Medulla oblongata (tissue), 1 donor: ENCODE measurements at regions not wholly inside any gene's neighbourhood (a gene's known extent, or its start where the extent isn't known, plus 50 kb on each side); places are given as distances from the start of the nearest gene placed in this dataset.
"Not testable (repeated sequence)": the region's sequence is repeated elsewhere in the genome, so short reads cannot be mapped to it uniquely, and the experiment has no call there.

Experiments
- DNase-seq: peaks from one replicate; pipeline ENCODE4 v3.0.0-alpha.2; 2015; ENCODE audit errors: extremely low spot score

DNA sequence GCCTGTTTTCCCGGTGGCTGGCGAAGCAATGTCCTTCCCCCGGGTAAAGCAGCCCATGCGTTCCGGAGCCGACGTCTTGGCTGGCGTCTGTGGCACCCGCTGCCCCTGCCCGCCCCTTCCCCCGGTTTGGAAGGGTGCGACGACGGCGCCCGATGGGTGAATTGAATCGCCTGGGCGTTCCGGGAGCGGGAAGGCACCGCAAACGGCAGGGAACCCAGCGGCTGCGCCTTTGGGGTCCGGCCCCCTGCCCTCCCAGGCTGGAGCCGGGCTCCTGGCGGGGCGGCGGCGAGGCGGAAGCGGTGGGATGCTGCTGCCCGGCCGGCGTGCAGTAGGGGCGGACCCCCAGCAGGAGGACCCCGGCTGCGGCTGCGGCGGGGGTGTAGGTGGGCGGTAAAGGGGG is 123.6 kb upstream of the RHOU start:
- DNase-seq, result not testable (repeated sequence)

DNA sequence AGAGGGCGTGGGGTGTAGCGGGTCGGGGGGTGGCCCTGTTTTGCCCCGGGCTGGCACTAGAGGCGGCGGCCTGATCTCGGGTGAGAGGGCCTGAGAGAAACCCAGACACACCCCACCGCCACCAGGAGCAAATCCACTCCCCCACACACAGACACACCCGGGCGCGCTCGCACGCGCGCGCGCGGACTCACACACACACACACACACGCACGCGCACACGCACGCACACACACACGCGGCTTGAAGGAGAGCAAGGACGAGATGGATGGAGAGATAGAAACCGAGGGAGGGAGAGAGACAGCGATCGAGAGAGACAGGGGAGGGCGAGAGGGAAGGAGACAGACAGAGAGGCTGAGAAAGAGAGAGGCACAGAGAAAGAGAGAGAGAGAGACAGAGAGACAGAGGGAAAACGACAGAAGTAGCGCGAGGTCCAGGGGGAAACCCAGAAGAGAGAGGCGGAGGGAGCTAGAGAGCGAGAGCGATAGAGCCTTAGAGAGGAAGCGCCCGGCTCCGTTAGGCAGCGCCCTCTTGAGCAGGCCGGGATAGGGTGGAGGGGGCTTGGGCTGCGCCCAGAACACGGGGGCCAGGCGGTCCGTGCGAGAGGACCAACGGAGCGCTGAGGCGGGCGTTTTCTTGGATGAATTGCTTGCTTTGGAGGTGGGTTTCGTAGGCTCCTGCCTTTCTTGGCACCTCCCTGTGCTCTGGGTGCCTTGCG is 113.1 kb upstream of the RHOU start:
- not testable (repeated sequence) for DNase-seq

DNA sequence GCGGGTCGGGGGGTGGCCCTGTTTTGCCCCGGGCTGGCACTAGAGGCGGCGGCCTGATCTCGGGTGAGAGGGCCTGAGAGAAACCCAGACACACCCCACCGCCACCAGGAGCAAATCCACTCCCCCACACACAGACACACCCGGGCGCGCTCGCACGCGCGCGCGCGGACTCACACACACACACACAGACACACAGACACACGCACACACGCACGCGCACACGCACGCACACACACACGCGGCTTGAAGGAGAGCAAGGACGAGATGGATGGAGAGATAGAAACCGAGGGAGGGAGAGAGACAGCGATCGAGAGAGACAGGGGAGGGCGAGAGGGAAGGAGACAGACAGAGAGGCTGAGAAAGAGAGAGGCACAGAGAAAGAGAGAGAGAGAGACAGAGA is 108.8 kb upstream of the RHOU start:
- DNase-seq, result not testable (repeated sequence)

DNA sequence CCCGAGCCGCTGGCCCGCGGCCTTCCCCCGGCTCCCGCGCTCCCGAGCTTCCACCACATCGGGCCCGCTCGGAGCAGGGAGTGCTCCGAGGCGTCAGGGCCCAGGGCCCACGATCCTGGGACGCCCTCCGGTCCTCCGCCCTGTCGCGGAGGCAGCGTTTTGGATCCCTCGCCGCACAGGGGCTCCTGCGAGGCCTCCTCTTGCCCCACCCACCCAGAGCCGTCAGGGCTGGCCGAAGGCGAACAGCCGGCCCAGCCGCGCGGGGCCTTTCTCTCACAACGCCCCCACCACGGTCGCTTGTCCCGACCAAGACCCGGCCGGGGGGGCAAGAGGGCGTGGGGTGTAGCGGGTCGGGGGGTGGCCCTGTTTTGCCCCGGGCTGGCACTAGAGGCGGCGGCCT is 102.4 kb upstream of the RHOU start:
- not testable (repeated sequence) for DNase-seq

DNA sequence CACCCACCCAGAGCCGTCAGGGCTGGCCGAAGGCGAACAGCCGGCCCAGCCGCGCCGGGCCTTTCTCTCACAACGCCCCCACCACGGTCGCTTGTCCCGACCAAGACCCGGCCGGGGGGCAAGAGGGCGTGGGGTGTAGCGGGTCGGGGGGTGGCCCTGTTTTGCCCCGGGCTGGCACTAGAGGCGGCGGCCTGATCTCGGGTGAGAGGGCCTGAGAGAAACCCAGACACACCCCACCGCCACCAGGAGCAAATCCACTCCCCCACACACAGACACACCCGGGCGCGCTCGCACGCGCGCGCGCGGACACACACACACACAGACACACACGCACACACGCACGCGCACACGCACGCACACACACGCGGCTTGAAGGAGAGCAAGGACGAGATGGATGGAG is 100.0 kb upstream of the RHOU start:
- DNase-seq, result not testable (repeated sequence)

DNA sequence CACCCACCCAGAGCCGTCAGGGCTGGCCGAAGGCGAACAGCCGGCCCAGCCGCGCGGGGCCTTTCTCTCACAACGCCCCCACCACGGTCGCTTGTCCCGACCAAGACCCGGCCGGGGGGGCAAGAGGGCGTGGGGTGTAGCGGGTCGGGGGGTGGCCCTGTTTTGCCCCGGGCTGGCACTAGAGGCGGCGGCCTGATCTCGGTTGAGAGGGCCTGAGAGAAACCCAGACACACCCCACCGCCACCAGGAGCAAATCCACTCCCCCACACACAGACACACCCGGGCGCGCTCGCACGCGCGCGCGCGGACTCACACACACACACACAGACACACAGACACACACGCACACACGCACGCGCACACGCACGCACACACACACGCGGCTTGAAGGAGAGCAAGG is 97.8 kb upstream of the RHOU start:
- not testable (repeated sequence) for DNase-seq

DNA sequence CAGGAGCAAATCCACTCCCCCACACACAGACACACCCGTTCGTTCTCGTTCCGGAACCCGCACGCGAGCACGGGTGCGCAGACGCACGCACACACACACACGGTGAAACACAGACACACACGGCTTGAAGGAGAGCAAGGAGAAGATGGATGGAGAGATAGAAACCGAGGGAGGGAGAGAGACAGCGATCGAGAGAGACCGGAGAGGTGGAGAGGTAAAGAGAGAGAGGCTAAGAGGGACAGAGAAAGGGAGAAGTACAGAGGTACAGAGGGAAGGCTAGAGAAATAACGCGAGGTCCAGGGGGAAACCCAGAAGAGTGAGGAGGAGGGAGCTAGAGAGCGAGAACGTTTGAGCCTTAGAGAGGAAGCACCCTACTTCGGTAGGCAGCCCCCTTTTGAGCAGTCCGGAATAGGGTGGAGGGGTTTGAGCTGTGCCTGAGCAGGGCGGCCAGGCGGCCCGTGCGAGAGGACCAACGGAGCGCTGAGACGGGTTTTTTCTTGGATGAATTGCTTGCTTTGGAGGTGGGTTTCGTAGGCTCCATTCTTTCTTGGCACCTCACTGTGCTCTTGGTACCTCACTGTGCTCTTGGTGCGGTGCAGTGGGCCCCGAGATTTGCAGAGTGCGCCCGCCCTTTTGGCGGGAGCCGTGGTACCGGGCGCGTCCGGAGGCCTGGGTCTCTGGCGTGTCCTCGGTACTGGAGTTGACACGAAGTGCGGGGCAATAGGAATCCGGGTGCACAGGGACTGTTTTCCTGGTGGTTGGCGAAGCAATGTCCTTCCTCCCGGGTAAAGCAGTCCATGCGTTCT is 88.4 kb upstream of the RHOU start:
- no peak for DNase-seq

DNA sequence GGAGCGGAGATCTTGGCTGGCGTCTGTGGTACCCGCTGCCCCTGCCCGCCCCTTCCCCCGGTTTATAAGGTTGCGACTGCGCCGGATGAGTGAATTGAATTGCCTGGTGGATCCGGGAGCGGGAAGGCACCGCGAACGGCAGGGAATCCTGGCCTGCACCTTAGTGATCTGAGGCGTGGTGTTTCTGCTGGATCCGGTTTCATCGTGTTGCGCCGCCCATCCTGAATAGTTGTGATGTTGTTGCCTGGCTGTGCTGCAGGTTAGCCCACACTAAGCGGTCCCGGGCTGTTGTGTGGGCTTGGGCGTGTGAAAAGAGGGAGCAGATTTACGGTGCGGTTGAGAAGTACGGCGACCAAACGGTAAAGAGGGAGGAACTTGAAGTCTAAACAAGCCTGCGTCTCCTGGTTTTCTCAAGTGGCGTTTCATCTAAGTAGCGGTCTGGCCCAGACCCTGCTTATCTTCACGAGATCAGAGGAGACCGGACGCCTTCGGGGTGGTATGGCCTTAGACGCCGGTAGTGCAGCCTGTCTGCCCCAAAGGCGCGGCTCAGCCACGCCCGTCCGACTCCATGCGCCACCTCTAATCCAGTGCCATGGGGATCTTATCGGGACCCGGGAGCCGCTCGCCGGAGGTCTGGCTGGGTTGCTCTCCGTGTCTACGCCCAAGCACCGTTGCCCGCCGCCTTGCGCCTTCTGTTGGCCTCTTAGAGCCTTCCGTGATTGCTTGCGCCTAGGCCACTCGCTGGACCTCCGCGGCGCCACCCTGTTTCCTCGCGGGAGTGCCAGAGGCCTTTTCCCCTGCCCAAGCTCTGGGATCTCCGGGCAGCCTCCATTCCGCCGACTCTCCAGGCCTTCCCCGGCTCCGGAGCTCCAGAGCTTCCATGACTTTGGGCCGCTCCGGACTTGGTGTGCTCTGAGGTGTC is 87.5 kb upstream of the RHOU start:
- no peak for DNase-seq

DNA sequence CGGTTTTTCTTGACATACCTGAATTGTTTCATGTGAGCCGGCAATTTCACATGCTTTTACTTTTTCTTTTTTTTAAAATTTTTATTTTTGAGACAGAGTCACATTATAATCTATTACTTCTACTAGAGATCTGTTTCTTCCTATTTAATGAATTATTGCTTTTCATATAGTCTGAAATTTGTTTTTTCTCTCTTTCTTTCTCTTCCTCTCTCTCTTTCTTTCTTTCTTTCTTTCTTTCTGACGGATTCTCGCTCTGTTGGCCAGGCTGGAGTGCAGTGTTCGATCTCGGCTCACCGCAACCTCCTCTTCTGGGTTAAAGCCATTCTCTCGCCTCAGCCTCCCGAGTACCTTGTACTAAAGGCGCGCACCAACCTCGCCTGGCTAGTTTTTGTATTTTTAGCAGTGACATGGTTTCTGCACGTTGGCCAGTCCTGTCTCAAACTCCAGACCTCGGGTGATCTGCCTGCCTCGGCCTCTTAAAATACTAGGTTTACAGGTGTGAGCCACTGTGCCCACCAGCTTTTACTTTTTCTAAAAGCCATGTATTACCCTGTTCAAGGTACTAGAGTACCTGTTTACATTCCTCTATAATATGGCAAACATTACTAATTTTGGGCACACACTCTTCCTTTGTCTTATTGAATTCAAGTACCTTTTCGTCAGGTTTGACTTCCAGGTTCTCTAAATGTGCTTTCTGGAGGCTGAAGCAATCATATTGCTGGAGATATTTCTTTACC is 86.5 kb upstream of the RHOU start:
- no peak for DNase-seq

DNA sequence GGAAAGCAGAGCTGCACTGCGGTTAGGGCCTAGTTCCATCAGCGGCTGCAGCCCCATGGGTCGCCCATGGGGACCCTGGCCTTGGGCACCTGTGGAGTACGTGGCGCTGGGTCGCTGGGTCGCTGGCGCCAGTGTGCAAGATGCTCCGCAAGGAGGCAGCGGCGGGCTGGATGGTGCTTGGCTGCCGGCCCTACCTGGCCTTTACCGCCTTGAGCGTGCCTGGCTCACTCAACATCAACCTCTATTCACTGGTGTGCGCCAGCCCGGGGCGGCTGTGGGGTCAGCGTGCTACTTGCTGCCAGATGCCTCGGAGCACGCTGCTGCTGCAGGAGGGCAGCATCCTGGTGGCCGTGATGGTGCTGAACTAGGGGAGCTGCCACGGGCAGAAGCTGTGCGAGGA is 85.1 kb upstream of the RHOU start:
- no peak for DNase-seq

DNA sequence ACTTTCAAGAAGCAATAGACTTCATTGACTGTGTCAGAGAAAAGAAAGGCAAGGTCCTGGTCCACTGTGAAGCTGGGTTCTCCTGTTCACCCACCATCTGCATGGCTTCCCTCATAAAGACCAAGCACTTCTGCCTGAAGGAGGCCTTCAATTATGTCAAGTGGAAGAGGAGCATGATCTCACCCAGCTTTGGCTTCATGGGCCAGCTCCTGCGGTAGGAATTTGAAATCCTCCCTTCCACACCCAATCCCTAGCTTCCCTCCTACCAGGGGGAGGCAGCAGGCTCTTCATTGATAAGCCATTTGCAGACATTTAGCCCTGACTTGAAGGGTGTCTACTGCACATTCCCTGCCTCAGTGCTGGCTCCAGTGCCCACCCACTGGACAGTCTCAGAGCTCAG is 84.3 kb upstream of the RHOU start:
- no peak for DNase-seq

DNA sequence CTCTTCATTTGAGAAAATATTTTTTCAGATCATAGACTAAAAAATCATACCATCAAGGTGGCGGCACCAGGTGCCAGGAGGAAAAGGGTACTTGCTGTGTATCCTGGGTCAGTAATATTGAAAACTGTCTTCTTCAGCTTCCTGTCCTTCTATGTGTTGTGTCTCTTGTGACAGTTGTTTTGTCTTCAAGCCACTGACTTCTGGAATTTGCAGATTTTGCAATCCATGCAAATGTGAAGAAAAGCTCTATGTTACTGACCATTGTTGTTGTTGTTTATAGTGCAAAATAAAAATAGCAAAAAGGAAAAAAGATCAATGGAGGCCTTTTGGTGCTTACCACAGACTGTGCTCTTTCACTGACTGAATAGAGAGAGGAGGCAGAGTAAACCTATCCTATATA is 83.2 kb upstream of the RHOU start:
- DNase-seq, result no peak

DNA sequence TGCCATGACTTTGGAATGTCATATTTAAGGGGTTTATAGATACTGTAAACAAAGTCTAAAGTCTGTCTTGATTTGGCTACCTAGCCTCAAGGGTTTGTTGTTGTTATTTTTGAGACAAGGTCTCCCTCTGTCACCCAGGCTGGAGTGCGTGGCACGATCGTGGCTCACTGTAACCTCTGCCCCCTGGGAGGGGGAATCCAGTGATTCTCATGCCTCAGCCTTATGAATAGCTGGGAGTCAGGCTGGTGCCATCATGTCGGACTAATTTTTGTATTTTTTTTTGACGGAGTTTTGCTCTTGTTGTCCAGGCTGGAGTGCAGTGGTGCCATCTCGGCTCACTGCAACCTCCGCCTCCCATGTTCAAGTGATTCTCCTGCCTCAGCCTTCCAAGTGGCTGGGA is 82.2 kb upstream of the RHOU start:
- not testable (repeated sequence) for DNase-seq

DNA sequence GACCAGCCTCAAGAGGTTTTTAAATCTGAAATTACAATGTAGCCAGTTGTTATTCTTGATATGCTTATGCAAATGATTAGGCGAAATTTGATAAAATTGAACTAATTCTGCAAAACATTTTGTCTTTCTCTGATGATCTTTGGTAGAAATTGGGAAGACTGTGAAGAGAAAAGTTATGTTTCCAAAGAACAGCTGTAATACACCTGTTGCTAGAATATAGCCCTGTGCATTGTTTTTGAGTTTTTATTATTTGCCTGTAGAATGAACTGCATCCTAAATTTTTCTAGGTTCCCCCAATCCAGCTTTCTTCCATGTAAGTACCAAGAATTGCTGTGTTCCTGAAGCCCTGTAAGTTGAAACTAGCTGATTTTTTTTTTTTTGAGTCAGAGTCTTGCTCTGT is 81.5 kb upstream of the RHOU start:
- no peak for DNase-seq

DNA sequence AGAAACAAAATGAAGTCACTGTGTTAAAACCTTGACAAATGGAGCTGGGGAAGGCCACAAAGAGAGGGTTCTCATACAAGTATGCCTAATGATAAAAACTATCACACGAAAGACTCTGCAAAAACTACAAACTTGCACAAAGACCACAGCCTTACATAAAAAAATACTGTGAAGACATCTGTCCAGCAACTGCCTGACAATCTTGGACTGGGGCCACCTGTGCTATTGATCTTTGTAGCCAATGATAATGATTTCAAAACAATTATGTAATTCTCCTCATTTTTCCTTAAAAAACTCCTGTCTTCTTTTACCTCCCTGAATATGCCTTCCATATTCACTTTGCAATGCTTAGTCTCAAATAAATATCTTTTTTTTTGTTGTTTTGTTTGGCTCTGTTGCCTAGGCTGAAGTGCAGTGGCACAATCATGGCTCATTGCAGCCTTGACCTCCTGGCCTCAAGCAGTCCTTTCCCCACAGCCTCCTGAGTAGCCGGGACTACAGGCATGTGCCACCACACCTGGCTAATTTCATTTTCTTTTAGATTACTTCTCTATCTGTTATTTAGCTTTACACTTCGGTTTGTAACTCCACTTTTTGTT is 79.4 kb upstream of the RHOU start:
- no peak for DNase-seq

DNA sequence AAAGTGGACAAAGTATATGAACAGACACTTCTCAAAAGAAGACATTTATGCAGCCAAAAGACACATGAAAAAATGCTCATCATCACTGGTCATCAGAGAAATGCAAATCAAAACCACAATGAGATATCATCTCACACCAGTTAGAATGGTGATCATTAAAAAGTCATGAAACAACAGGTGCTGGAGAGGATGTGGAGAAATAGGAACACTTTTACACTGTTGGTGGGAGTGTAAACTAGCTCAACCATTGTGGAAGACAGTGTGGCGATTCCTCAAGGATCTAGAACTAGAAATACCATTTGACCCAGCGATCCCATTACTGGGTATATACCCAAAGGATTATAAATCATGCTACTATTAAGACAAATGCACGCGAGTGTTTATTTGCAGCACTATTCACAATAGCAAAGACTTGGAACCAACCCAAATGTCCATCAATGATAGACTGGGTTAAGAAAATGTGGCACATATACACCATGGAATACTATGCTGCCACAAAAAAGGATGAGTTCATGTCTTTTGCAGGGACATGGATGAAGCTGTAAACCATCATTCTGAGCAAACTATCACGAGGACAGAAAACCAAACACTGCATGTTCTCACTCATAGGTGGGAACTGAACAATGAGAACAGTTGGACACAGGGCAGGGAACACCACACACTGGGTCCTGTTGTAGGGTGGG is 73.1 kb upstream of the RHOU start:
- DNase-seq, result not testable (repeated sequence)

DNA sequence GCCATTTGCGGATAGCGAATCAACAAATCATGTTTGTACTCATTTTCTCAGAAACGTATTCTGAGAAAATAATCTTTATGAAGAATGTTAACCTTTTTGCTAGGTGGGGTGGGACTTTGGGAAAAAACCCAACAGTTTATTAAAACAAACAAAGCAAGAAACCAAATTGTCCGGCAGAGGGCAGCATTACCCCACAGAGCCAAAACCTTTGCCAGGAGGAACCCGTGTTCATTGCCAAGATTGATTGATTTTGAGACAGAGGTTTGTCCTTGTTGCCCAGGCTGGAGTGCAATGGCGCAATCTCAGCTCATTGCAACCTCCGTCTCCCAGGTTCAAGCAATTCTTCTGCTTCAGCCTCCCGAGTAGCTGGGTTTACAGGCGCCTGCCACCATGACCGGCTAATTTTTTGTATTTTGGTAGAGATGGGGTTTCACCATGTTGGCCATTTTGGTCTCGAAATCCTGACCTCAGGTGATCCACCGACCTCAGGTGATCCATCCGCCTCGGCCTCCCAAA is 70.8 kb upstream of the RHOU start:
- DNase-seq, result peak; percentile 91

DNA sequence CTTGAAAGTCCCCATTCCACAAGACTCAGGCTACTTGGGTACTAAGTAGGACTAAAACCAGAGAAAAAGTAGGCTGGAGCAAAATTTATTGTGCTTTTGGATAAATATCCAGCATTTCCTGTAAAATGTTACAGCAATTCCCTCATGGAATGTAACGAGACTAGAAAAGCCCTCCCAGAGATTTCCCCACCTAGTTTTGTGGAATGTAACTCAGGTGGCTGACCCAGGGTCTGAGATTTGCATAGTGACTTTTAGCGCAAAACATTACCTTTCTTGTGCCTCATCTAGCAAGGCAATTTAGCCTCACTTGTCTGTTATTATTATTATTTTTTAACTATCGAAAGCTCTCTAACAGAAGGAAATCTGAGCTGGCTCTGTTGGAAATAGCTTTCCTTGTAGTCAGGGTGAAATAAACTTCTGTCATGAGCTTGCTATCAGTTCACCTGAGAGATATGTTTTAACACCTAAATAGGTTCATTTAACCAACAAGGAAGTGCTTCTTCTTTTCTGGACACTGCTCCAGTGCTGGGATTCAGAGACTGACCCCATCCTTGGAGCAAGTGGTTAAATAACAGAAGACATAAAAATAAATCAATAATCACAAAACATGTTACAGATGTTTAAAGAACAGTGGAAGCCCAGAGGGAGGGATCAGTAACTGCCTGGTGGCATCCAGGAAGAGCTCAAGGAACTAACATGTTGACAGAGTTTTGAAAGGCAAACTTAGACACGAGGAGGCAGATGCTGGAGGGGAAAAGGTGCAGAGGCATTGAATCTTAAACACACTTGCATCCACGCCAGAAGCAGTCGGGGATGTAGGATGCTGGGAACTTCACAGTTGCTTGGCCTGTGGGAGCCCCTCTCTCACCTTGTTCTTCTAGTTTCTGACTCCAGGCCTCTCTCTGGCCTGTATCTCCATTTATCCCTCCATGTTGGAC is 68.3 kb upstream of the RHOU start:
- no peak for DNase-seq

DNA sequence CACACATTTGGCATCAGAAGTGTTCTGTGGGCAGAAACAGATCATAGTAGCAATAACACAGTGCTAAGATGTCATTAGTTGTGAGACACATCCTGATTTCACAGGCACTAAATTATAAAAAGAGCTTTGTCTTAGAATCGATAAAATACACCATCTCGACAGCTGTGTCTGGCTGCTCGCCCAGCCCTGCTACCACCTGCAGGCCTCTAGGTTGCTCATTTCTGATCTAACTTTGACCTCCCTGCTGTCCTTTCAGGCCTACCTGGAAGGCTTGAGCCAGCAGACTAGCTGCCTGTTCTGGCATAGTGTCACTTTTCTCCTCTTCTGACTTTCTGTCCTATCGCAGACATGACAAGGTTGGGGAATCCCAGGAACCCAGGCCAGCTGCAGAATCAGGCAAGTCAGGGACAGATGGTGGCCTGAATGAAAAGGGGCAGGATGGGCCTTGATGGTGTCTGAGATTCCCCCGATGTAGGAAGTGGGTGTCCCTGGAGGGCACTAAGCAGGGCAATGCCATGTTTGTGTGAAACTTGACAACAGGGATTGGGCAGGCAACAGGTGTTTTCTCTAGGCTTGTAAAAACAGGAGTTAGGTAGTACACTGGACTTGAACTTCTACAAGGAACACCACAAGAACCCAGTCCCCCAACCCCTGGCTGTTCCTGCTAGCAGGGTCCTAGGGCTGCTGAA is 66.6 kb upstream of the RHOU start:
- DNase-seq, result no peak
